ENCODE measurements at regions not wholly inside any gene's neighbourhood (a gene's known extent, or its start where the extent isn't known, plus 50 kb on each side); places are given as distances from the start of the nearest gene placed in this dataset.

DNA sequence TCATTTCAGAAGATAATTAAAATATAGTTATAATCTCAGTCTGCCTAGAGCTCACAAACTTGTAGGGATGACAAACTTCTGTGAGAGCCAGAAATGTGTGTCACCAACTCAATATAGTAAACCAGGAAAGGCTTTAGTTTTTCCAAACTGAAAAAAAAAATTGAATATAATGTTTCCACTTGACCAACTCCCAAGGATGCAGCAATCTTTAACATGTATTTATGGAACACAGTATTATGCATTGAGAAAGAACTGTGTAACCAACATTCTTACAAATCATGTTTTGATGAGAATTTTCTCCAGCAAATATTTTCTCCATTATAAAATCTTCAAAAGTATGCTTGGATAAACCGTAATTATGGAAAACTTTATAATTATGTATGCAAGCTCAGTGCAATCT is 50.1 kb upstream of the KLF12 start:
- Histone ChIP-seq H3K4me3 (ENCODE audit: low read depth in 2 of 2, low read length in 2 of 2) (no peak overlapping the region), H3K27ac (ENCODE audit: low read length) (no peak overlapping the region), H3K27me3 (ENCODE audit: control insufficient read depth, insufficient read depth, low read length) (no peaks in the 10 kb centered on the region), H3K9me3 (ENCODE audit: control insufficient read depth, insufficient read depth, low read depth, low read length) (no peaks in the 10 kb centered on the region), H3K4me1 (ENCODE audit: control insufficient read depth, insufficient read depth, low read length) (no peaks in the 10 kb centered on the region), H3K36me3 (ENCODE audit: control insufficient read depth, insufficient read depth, low read length) (no peaks in the 10 kb centered on the region)
- CTCF ChIA-PET, result no interaction called here
- intact Hi-C loops (cut with micrococcal nuclease; ENCODE audit: unreplicated experiment) (no loop called here), in situ Hi-C loops (cut with HindIII; ENCODE audit: low pct_unique_long_range_greater_than_20kb, low sequenced_read_pairs) (no loop called here)
- BruUV-seq (replicated peaks), result no TSS peak
- ATAC-seq (no peak), DNase-seq (ENCODE audit: low read depth, low spot score) (no peak)
- POLR2A ChIA-PET, result no interaction called here
- TF ChIP-seq REST (IDR thresholded peaks at IDR 0.05; ENCODE audit: insufficient read depth in 1 of 2, low read depth in 2 of 2, low read length in 1 of 2) (no peak), TCF7L2 (IDR thresholded peaks at IDR 0.05; ENCODE audit: low read depth, low read length) (no peak), POLR2AphosphoS5 (IDR thresholded peaks at IDR 0.05; ENCODE audit: low read depth, low read length) (no peak), CTCF (IDR thresholded peaks at IDR 0.05) (no peak), SIN3A (IDR thresholded peaks at IDR 0.05; ENCODE audit: borderline replicate concordance, insufficient read depth, low read depth, low read length) (no peak)

Data from Panc1 (cell line).